SU-DHL-6 (cell line): ENCODE measurements at regions not wholly inside any gene's neighbourhood (a gene's known extent, or its start where the extent isn't known, plus 50 kb on each side); places are given as distances from the start of the nearest gene placed in this dataset.

ENCODE experiments used
- H2AFZ ChIP-seq: fragments of 200-600 bp; sonication (generic); 2 replicates; pipeline ENCODE4 v1.6.1; 2014; ENCODE audit warnings: low read depth, mild to moderate bottlenecking, moderate library complexity, mixed read lengths, antibody characterized with exemption, low read length; ENCODE audit not compliant: severe bottlenecking
- H3F3A ChIP-seq: fragments of 200-600 bp; shearing (Covaris generic); 2 replicates; pipeline ENCODE4 v1.6.0; 2016; ENCODE audit warnings: antibody characterized with exemption, mild to moderate bottlenecking; ENCODE audit not compliant: insufficient read depth
- H3K27ac ChIP-seq: fragments of 200-600 bp; sonication (generic); 2 replicates; pipeline ENCODE4 v1.5.1; 2016; ENCODE audit warnings: low read depth, mild to moderate bottlenecking, low read length, moderate library complexity, mixed read lengths
- H3K27me3 ChIP-seq: fragments of 200-600 bp; sonication (generic), shearing (Covaris generic); 2 replicates; pipeline ENCODE4 v1.6.0; 2014; ENCODE audit warnings: mild to moderate bottlenecking, low read length
- H3K36me3 ChIP-seq: fragments of 200-600 bp; sonication (generic); 2 replicates; pipeline ENCODE4 v1.6.1; 2014; ENCODE audit warnings: mild to moderate bottlenecking, low read length, mixed read lengths
- H3K4me2 ChIP-seq: fragments of 300-600, 200-600 bp; shearing (Covaris generic), sonication (generic); 2 replicates; pipeline ENCODE4 v1.6.0; 2014; ENCODE audit warnings: low read length, low read depth, mild to moderate bottlenecking; ENCODE audit not compliant: poor library complexity, severe bottlenecking
- H3K4me3 ChIP-seq: fragments of 200-600 bp; sonication (generic); 2 replicates; pipeline ENCODE4 v1.5.1; 2014; ENCODE audit warnings: antibody characterized with exemption, low read length, mild to moderate bottlenecking, mixed read lengths; ENCODE audit not compliant: insufficient read depth, poor library complexity, severe bottlenecking
- H3K79me2 ChIP-seq: fragments of 200-600 bp; sonication (generic); 2 replicates; pipeline ENCODE4 v1.6.1; 2014; ENCODE audit warnings: mild to moderate bottlenecking, low read length, moderate library complexity; ENCODE audit not compliant: insufficient read depth
- H3K9ac ChIP-seq: fragments of 200-600 bp; sonication (generic); 2 replicates; pipeline ENCODE4 v1.7.0; 2014; ENCODE audit warnings: mild to moderate bottlenecking, low read length
- H3K9me2 ChIP-seq: fragments of 200-600 bp; sonication (generic); replicated peaks from 2 replicates; pipeline ENCODE4 v1.6.1; 2014; ENCODE audit warnings: low read length; ENCODE audit not compliant: insufficient read depth
- H3K9me3 ChIP-seq: fragments of 200-600 bp; sonication (generic); 2 replicates; pipeline ENCODE4 v1.6.1; 2014; ENCODE audit warnings: low read length, mixed read lengths; ENCODE audit not compliant: insufficient read depth
- H4K20me1 ChIP-seq: fragments of 200-600 bp; sonication (generic); 2 replicates; pipeline ENCODE4 v1.6.1; 2014; ENCODE audit warnings: low read depth, mild to moderate bottlenecking, antibody characterized with exemption, low read length, moderate library complexity, mixed read lengths
- EZH2phosphoT487 ChIP-seq: fragments of 200-600 bp; sonication (generic), shearing (Covaris generic); conservative IDR thresholded peaks from 2 replicates; pipeline ENCODE4 v1.6.1; 2018; ENCODE audit warnings: mild to moderate bottlenecking, antibody characterized with exemption, low read length, moderate library complexity, mixed read lengths
- TF ChIP-seq, protein P1 (sequence below): fragments of 200-600 bp; sonication (generic); IDR thresholded peaks from one replicate; pipeline ENCODE4 v1.5.1; 2017; ENCODE audit warnings: antibody characterized with exemption, mild to moderate bottlenecking, low read length, moderate library complexity; ENCODE audit not compliant: insufficient read depth, poor library complexity, severe bottlenecking

DNA sequence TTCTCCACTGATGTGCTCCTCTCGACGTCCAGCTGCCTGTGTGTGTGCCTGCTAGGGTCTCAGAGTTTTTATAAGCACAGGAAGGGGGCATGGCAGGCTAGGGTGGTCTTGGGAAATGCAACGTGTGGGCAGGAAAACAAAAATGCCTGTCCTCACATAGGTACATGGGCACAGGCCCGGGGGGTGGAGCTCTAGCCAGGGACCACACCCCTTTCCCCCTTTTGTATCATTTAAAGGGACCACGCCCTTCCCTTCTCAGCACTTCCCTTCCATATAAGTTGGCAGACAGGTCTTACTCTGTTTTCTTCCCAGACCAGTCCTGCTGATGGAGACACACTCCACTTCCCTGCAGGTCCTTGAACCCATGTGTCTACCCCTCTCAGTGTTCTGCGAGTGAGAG lies 645.0 kb downstream of the CBLN2 start:
- TF ChIP-seq, protein P1, sequence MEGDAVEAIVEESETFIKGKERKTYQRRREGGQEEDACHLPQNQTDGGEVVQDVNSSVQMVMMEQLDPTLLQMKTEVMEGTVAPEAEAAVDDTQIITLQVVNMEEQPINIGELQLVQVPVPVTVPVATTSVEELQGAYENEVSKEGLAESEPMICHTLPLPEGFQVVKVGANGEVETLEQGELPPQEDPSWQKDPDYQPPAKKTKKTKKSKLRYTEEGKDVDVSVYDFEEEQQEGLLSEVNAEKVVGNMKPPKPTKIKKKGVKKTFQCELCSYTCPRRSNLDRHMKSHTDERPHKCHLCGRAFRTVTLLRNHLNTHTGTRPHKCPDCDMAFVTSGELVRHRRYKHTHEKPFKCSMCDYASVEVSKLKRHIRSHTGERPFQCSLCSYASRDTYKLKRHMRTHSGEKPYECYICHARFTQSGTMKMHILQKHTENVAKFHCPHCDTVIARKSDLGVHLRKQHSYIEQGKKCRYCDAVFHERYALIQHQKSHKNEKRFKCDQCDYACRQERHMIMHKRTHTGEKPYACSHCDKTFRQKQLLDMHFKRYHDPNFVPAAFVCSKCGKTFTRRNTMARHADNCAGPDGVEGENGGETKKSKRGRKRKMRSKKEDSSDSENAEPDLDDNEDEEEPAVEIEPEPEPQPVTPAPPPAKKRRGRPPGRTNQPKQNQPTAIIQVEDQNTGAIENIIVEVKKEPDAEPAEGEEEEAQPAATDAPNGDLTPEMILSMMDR = no peak
- TF ChIP-seq EZH2phosphoT487 = no peak
- Histone ChIP-seq H3K9me3 (peaks cover 15% of the 10 kb centered on the region; the same call in 1 of the 2 replicates), H3K27me3 (no peaks in the 10 kb centered on the region), H3K27ac (no peak overlapping the region), H2AFZ (peak overlapping the region; percentile 71), H3F3A (no peaks in the 10 kb centered on the region), H3K36me3 (no peaks in the 10 kb centered on the region), H3K4me3 (no peak overlapping the region), H3K4me2 (no peak overlapping the region), H3K9me2 (no peaks in the 10 kb centered on the region), H3K79me2 (no peaks in the 10 kb centered on the region), H4K20me1 (no peaks in the 10 kb centered on the region), H3K9ac (no peak overlapping the region)

- no peaks in the 10 kb centered on the region for H3K36me3 ChIP-seq
- no peaks in the 10 kb centered on the region for H3K9me3 ChIP-seq
- no peak overlapping the region for H3K4me2 ChIP-seq
- no peaks in the 10 kb centered on the region for H3F3A ChIP-seq
- no peak overlapping the region for H3K4me3 ChIP-seq
- TF ChIP-seq, protein P1 = no peak
- TF ChIP-seq EZH2phosphoT487 = no peak
- no peak overlapping the region for H3K27ac ChIP-seq
- H3K9ac ChIP-seq = no peak overlapping the region
- H4K20me1 ChIP-seq = no peaks in the 10 kb centered on the region
- no peaks in the 10 kb centered on the region for H3K9me2 ChIP-seq
- peak overlapping the region; percentile 31 for H2AFZ ChIP-seq
- no peaks in the 10 kb centered on the region for H3K27me3 ChIP-seq
- H3K79me2 ChIP-seq = no peaks in the 10 kb centered on the region
These were observed 656.6 kb downstream of the CBLN2 start for GRCh38 chr18:71887509-71887908.

GRCh38 chr18:71878226-71878625 lies 665.9 kb downstream of the CBLN2 start:
- Histone ChIP-seq H4K20me1 (no peaks in the 10 kb centered on the region), H3K4me2 (no peak overlapping the region), H3K27me3 (no peaks in the 10 kb centered on the region), H2AFZ (peak overlapping the region; percentile 69), H3K9ac (no peak overlapping the region), H3K79me2 (no peaks in the 10 kb centered on the region), H3K9me3 (no peaks in the 10 kb centered on the region), H3K9me2 (no peaks in the 10 kb centered on the region), H3K4me3 (no peak overlapping the region), H3K27ac (no peak overlapping the region), H3K36me3 (0 out of 2 replicates have a peak, but pooled peaks cover 3% of the 10 kb centered on the region), H3F3A (no peaks in the 10 kb centered on the region)
- TF ChIP-seq EZH2phosphoT487 = no peak
- TF ChIP-seq, protein P1 = no peak
